DOHH2 (cell line): ENCODE measurements at regions not wholly inside any gene's neighbourhood (a gene's known extent, or its start where the extent isn't known, plus 50 kb on each side); places are given as distances from the start of the nearest gene placed in this dataset.

Experiments
- EZH2phosphoT487 ChIP-seq: fragments of 200-600 bp; sonication (generic); IDR thresholded peaks from 2 replicates; pipeline ENCODE4 v1.6.1; 2017; ENCODE audit warnings: borderline replicate concordance, mild to moderate bottlenecking, antibody characterized with exemption, low read length, moderate library complexity, mixed read lengths
- TF ChIP-seq, protein P1 (sequence below): fragments of 200-600 bp; sonication (generic); IDR thresholded peaks from one replicate; pipeline ENCODE4 v1.5.1; 2014; ENCODE audit warnings: antibody characterized with exemption, mild to moderate bottlenecking, low read depth, low read length; ENCODE audit not compliant: poor library complexity, severe bottlenecking

DNA sequence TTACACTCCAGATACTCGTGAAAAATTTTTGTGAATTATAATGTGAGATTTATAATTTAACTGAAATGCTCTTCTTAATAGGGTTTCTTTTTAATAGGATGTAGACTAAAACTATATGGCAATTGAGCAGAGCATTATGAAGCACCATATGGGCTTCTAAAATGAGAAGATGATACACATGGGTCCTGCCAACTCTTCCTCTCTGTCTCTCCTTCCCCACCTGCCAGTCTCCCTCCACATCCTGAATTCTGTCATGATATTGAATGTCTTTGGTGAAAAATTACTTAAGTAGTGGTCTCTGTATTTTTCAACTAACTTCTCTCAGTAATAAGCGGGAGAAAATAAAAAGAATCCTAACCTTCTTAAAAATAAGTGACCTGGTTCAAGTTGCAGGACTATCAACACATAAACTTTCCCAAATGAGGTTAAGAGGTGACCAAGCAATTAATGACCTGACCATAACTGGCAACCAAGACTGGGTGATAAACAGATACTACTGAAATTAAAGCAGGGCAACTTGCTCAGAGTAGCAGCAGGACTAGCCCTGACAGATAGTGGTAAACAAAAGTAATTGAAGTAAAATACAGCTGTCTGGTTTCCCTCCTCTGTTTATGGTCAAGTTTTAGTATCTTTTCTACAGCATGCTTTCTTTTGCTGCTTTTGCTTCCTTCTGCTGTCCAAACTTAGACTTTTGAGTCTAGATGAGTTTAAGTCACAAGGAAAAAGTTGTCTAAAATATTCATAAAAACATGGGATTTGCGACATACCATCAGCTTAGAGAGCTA is 117.1 kb upstream of the PDE1A start:
- TF ChIP-seq, protein P1, sequence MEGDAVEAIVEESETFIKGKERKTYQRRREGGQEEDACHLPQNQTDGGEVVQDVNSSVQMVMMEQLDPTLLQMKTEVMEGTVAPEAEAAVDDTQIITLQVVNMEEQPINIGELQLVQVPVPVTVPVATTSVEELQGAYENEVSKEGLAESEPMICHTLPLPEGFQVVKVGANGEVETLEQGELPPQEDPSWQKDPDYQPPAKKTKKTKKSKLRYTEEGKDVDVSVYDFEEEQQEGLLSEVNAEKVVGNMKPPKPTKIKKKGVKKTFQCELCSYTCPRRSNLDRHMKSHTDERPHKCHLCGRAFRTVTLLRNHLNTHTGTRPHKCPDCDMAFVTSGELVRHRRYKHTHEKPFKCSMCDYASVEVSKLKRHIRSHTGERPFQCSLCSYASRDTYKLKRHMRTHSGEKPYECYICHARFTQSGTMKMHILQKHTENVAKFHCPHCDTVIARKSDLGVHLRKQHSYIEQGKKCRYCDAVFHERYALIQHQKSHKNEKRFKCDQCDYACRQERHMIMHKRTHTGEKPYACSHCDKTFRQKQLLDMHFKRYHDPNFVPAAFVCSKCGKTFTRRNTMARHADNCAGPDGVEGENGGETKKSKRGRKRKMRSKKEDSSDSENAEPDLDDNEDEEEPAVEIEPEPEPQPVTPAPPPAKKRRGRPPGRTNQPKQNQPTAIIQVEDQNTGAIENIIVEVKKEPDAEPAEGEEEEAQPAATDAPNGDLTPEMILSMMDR = no peak
- no peak for TF ChIP-seq EZH2phosphoT487
